ENCODE measurements at regions not wholly inside any gene's neighbourhood (a gene's known extent, or its start where the extent isn't known, plus 50 kb on each side); places are given as distances from the start of the nearest gene placed in this dataset.

DNA sequence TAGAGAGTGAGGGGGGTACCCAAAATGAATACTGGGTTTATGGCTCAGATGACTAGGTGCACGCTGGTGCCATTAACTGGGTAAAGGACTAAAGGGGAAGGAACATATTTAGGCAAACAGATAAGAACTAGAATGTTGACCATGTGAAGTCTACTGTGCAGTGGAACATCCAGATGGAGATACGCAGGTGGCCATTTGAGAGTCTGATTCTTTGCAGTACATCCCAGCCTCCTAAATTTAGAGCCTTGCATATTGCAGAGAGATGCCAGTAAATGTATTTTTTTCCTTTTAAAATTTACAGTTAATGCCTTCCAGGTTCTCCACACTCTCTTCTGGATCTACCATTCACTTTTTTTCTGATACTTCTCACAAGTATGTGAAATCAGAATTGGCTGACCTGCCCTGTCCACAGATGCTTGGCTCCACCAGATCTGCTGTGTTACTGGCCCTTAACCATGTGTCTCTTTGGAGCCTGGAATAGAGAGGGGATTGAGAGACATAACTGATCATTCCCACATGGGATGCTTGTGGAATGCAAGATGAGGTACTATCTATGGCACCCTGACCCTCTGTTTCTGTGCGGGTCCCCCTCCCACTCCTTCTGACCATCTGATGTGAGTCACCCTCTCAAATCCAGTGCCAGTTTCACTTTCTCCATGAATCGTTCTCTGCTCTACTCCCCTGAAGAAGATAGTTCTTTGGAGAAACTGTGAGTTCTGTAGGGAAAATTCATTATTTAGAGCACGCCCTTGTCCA is 77.0 kb upstream of the NCAM1 start:
- Histone ChIP-seq H3K27me3 (no peaks in the 10 kb centered on the region), H3K4me3 (no peak overlapping the region), H3K36me3 (no peaks in the 10 kb centered on the region), H3K4me1 (peaks cover 0 to 41% (median 8%) of the 10 kb centered on the region in 12 donors), H3K27ac (no peak overlapping the region), H3K9me3 (no peaks in the 10 kb centered on the region)
- 65 to 75% (median 71%) methylated on average over 5 of the region's 5 CpGs for WGBS, 4 donors
- TF ChIP-seq, protein P1, sequence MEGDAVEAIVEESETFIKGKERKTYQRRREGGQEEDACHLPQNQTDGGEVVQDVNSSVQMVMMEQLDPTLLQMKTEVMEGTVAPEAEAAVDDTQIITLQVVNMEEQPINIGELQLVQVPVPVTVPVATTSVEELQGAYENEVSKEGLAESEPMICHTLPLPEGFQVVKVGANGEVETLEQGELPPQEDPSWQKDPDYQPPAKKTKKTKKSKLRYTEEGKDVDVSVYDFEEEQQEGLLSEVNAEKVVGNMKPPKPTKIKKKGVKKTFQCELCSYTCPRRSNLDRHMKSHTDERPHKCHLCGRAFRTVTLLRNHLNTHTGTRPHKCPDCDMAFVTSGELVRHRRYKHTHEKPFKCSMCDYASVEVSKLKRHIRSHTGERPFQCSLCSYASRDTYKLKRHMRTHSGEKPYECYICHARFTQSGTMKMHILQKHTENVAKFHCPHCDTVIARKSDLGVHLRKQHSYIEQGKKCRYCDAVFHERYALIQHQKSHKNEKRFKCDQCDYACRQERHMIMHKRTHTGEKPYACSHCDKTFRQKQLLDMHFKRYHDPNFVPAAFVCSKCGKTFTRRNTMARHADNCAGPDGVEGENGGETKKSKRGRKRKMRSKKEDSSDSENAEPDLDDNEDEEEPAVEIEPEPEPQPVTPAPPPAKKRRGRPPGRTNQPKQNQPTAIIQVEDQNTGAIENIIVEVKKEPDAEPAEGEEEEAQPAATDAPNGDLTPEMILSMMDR (IDR thresholded peaks at IDR 0.05), result no peak
- TF ChIP-seq POLR2A (IDR thresholded peaks at IDR 0.05), result no peak
- ATAC-seq (no peak), DNase-seq (no peak)
- intact Hi-C loops (cut with DNase I), result loop anchor here in 3 of 10 donors (5.0 to 10.0 kb wide), 3 partner anchors 61 to 99 kb away; partner anchors contain the start of gene NCAM1 (in 1 of the 3)

DNA sequence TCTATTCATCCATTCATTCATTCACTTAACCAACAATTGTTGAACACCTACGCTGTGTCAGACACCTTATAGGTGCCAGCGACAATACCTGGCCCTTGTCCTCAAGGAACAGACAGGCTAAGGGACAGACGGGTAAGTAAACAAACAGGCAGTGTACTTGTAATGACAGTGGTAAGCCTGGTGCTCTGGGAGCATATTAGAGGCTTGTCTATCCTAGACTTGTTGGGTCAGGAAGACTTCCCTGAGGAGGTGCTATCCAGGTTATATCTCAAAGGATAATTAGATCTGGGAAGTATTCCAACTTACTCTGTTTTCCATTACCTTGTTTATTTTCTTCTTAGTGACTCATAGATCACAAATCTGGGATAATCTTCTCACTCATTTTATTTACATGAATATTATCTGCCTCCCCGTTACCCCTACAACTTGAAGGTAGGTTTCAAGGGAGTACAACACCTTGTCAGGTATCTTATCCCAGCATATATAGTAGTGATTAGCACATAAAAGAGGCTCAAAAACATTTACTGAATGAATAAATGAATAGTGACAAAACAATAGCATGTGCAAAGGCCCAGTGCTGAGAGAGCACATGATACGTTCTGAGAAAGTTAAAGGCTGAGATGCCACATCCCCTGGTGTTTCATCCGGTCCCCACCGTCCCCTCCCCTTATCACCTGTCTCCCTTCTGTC is 75.3 kb upstream of the NCAM1 start:
- DNase-seq (no peak), ATAC-seq (no peak)
- H3K4me1 ChIP-seq, result peaks cover 0 to 41% (median 8%) of the 10 kb centered on the region in 12 donors
- intact Hi-C loops (cut with DNase I), result loop anchor here in 2 of 10 donors (10.0 kb wide), 2 partner anchors 59 to 101 kb away; no protein-coding TSS in a partner anchor
- H3K36me3 ChIP-seq, result no peaks in the 10 kb centered on the region
- no peak overlapping the region for H3K4me3 ChIP-seq
- no peak overlapping the region for H3K27ac ChIP-seq
- no peaks in the 10 kb centered on the region for H3K9me3 ChIP-seq
- WGBS, 4 donors, result 81 to 94% (median 88%) methylated on average over 7 of the region's 7 CpGs
- H3K27me3 ChIP-seq, result no peaks in the 10 kb centered on the region
- TF ChIP-seq, protein P1 (IDR thresholded peaks at IDR 0.05), result no peak
- no peak for TF ChIP-seq POLR2A (IDR thresholded peaks at IDR 0.05)

- TF ChIP-seq POLR2A (IDR thresholded peaks at IDR 0.05), result no peak
- TF ChIP-seq, protein P1 (IDR thresholded peaks at IDR 0.05), result no peak
- peaks cover 0 to 38% (median 8%) of the 10 kb centered on the region in 12 donors for H3K4me1 ChIP-seq
- no peak overlapping the region for H3K4me3 ChIP-seq
- H3K36me3 ChIP-seq, result no peaks in the 10 kb centered on the region
- intact Hi-C loops (cut with DNase I), result loop anchor here in 2 of 10 donors (10.0 kb wide), 2 partner anchors 58 to 102 kb away; no protein-coding TSS in a partner anchor
- no peak overlapping the region for H3K27ac ChIP-seq
- DNase-seq, result no peak
- ATAC-seq, result peak in 2 of 4 donors; percentile 23 to 33
- 64 to 82% (median 75%) methylated on average over 7 of the region's 7 CpGs for WGBS, 4 donors
- H3K9me3 ChIP-seq, result no peaks in the 10 kb centered on the region
- no peaks in the 10 kb centered on the region for H3K27me3 ChIP-seq
These were observed 74.5 kb upstream of the NCAM1 start for GRCh38 chr11:112886434-112887370.
